ENCODE measurements at regions not wholly inside any gene's neighbourhood (a gene's known extent, or its start where the extent isn't known, plus 50 kb on each side); places are given as distances from the start of the nearest gene placed in this dataset.

- TF ChIP-seq CTCF (IDR thresholded peaks at IDR 0.05; ENCODE audit: low read depth, low read length) = no peak
- DNase-seq = no peak
- H3K9me3 ChIP-seq (ENCODE audit: severe bottlenecking) = no peaks in the 10 kb centered on the region
- H3K27me3 ChIP-seq (ENCODE audit: insufficient read depth, low read depth, severe bottlenecking) = no peaks in the 10 kb centered on the region
- no peak overlapping the region for H3K27ac ChIP-seq
- H3K36me3 ChIP-seq = no peaks in the 10 kb centered on the region
- H3K4me3 ChIP-seq (ENCODE audit: low read depth, low read length) = no peak overlapping the region
Observed at GRCh38 chr11:110808248-110808647, 96.0 kb upstream of the ARHGAP20 start.

GRCh38 chr11:110807801-110808200 lies 95.6 kb upstream of the ARHGAP20 start:
- H3K9me3 ChIP-seq (ENCODE audit: severe bottlenecking) = no peaks in the 10 kb centered on the region
- TF ChIP-seq CTCF (IDR thresholded peaks at IDR 0.05; ENCODE audit: low read depth, low read length) = no peak
- no peaks in the 10 kb centered on the region for H3K27me3 ChIP-seq (ENCODE audit: insufficient read depth, low read depth, severe bottlenecking)

GRCh38 chr11:110805756-110806155 lies 93.5 kb upstream of the ARHGAP20 start:
- TF ChIP-seq CTCF (IDR thresholded peaks at IDR 0.05; ENCODE audit: low read depth, low read length) = no peak
- DNase-seq = no peak
- Histone ChIP-seq H3K4me3 (ENCODE audit: low read depth, low read length) (no peak overlapping the region), H3K9me3 (ENCODE audit: severe bottlenecking) (no peaks in the 10 kb centered on the region), H3K36me3 (no peaks in the 10 kb centered on the region), H3K27ac (no peak overlapping the region), H3K27me3 (ENCODE audit: insufficient read depth, low read depth, severe bottlenecking) (no peaks in the 10 kb centered on the region)

More at GRCh38 chr11:110807801-110808200, 95.6 kb upstream of the ARHGAP20 start:
- no peaks in the 10 kb centered on the region for H3K36me3 ChIP-seq
- no peak overlapping the region for H3K27ac ChIP-seq
- no peak overlapping the region for H3K4me3 ChIP-seq (ENCODE audit: low read depth, low read length)
- no peak for DNase-seq

GRCh38 chr11:110802162-110802561 lies 89.9 kb upstream of the ARHGAP20 start:
- no peak for TF ChIP-seq CTCF (IDR thresholded peaks at IDR 0.05; ENCODE audit: low read depth, low read length)
- Histone ChIP-seq H3K27ac (no peak overlapping the region), H3K9me3 (ENCODE audit: severe bottlenecking) (no peaks in the 10 kb centered on the region), H3K4me3 (ENCODE audit: low read depth, low read length) (no peak overlapping the region), H3K27me3 (ENCODE audit: insufficient read depth, low read depth, severe bottlenecking) (no peaks in the 10 kb centered on the region), H3K36me3 (no peaks in the 10 kb centered on the region)
- DNase-seq = no peak

- H3K27ac ChIP-seq = no peak overlapping the region
- no peak for TF ChIP-seq CTCF (IDR thresholded peaks at IDR 0.05; ENCODE audit: low read depth, low read length)
- H3K9me3 ChIP-seq (ENCODE audit: severe bottlenecking) = no peaks in the 10 kb centered on the region
- DNase-seq = no peak
- no peaks in the 10 kb centered on the region for H3K36me3 ChIP-seq
- no peaks in the 10 kb centered on the region for H3K27me3 ChIP-seq (ENCODE audit: insufficient read depth, low read depth, severe bottlenecking)
- no peak overlapping the region for H3K4me3 ChIP-seq (ENCODE audit: low read depth, low read length)
Observed at GRCh38 chr11:110801328-110801727, 89.1 kb upstream of the ARHGAP20 start.

- H3K9me3 ChIP-seq (ENCODE audit: severe bottlenecking) = no peaks in the 10 kb centered on the region
- no peak for TF ChIP-seq CTCF (IDR thresholded peaks at IDR 0.05; ENCODE audit: low read depth, low read length)
- H3K4me3 ChIP-seq (ENCODE audit: low read depth, low read length) = no peak overlapping the region
- no peaks in the 10 kb centered on the region for H3K27me3 ChIP-seq (ENCODE audit: insufficient read depth, low read depth, severe bottlenecking)
- no peaks in the 10 kb centered on the region for H3K36me3 ChIP-seq
- no peak overlapping the region for H3K27ac ChIP-seq
- DNase-seq = no peak
Observed at GRCh38 chr11:110798201-110798900, 86.1 kb upstream of the ARHGAP20 start.
